ENCODE measurements at regions not wholly inside any gene's neighbourhood (a gene's known extent, or its start where the extent isn't known, plus 50 kb on each side); places are given as distances from the start of the nearest gene placed in this dataset.

DNA sequence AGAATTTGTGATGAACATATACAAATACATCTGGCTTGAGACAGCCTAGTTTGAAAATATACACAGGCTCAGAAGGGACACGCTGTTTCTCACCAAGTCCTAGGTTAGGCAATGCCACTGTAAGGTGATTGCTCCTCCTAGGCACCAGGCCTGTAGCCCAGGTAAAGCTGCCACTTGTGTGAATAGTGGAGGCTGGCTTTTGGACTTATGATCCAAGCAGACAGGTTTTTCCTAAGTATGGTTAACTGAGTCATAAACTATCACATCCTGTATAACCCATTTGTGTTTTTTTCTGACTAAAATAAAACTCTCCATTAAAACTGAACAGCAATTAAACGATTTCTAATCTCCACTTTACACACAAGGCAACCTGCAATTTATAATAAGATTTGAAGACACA is 81.0 kb downstream of the SEMA4F start:
- DNase-seq = no peak

DNA sequence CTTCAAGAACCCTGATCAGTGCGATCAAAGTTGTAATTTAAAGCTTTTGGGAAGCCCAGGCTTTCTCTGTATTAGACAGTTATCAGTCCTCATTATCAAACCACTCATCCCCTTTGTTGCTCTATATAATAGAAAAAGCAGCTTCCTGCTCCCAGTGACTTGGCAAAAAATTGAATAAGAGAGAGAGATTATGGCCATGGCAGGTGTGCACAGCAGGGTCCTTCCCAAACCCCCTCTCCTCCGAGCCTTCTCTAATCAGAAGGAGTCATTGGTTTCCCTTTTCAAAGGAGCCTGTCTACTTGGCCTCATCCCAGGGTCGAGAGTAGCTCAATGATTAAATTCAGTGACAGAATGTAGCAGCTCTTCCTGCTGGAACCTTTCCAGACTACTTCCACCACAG is 81.5 kb downstream of the SEMA4F start:
- DNase-seq = no peak

DNA sequence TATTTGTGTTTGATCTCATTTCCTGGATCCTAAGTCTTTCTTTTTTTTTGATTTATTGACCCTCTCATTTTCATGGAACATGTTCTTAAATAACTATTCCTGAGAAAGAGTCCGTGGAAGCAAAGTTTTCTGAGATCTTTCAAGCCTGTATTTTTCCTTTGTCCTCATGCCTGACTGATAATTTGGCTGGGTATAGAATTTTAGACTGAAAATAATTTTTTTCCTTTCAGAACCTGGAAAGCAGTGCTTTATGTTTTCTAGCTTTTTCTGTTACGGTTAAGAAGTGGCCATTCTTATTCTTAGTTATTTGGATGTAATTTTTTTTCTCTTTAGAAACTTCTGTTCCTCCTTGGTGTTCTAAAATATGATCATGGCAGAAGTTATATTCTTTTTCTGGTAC is 82.5 kb downstream of the SEMA4F start:
- no peak for DNase-seq

DNA sequence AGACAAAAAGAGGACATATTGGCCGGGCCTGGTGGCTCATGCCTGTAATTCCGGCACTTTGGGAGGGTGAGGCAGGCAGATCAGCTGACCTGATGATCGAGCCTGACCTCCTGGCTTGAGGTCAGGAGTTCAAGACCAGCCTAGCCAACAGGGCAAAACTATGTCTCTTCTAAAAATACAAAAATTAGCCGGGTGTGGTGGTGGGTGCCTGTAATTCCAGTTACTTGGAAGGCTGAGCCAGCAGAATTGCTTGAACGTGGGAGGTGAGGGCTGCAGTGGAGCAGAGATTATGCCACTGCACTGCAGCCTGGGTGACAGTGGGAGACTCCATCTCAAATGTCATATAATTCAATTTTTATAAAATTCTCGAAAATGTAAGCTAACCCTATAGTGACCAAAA is 84.5 kb downstream of the SEMA4F start:
- DNase-seq = no peak

DNA sequence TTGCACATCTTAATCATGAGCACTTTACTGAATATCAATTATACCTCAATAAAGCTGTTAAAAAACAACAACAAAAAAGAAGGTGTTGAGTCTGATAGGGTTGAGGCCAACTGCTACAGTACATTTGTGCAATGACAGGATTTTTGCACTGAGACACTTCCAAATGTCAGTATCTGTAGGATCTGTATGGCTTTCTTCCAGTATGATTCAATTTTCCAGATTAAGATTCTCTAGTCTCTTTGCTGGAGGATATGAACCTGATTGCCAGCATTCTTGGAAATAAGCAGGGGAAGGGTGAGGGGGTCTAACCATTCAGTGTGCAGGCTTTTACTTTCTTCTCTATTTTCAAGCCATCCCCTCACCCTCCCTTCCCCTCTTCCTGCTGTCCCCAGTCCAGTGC is 85.1 kb downstream of the SEMA4F start:
- no peak for DNase-seq

DNA sequence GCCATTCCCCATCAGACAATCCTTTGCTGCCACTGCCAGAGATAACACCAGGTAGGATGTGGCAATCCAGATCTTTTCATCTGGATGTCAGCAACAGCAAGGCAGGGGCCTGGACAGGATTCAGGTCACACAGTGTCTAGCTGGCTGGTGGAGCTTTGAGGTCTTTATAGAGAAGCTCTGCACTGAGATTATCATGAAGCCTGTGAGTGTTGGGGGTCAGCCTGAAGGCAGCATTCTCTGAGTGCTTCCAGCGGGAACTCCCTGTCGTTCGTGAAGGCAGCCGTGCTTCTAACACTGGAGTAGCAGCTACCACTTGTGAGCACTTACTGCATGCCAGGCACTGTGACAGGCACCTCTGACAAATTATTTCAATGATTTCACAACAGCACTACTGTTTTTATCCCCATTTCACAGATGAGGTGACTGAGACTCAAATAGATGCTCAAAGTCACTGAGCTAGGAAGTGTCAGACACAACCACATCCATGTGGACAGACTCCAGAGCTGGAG is 85.7 kb downstream of the SEMA4F start:
- no peak for DNase-seq

DNA sequence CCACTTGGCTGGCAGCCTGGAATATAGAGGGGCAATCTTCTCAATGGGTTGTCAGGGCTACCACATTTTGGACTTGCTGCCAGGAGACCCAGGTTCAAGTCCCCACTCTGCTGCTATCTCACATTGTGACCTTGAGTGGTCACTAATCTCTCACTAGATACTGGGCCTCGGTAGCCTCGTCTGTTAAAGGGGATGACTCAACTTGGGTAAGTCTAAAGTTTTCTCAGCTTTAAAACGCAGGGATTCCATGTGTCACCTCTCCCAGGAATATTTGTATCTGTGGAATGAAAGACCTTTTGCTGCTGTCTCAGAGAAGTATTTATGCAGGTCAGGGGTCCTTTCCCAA is 86.3 kb downstream of the SEMA4F start:
- DNase-seq = no peak

DNA sequence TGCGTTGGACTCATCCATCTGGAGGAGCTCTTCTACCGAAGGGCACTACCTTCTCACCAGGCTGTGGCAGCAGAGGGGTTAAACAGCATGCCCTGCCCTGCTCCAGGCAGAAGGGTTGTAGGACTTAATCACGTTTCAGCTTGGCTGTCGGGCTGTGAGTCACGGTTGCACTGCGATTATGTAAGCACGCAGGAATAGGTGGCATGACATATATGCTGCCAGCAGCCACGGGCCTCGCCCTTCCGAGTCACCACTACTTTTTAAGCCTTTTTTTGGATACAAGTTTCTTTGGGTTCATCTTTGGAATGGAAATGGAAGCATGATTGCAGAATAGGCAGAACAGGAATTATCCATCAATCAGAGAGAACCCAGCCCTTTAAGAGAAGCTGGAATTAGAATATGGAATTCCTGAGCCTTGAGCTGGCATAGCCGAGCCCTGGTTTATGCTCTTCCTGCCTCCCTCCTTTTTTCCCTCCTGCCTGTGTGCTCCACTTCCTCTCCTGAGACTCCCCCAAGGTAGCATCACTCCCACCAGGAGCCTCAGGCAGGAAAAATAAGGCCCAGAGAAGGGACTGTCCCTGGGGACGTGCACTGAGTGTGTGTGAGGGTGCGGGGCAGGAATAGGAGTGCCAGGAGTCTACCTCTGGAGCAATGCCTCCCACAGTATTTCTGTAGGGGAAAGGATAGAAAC is 86.8 kb downstream of the SEMA4F start:
- no peak for DNase-seq

DNA sequence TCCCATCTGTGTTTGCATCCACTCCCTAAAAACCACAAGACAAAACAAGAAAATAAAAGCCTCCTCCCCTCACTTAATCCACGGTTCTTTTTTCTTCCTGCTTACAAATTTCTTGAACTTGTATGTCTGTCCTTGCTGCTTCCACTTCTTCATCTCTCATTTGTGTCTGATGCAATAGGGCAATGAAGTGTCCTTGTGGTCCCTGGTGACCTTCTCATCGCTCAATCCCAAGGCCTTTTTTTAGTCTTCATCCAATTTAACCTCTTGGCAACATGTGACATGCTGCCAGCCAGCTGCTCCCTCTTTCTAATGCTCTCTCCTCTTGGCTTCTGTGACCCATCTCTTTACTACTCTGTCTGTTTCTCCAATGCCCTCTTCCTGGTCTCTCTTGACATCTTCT is 87.6 kb downstream of the SEMA4F start:
- no peak for DNase-seq

DNA sequence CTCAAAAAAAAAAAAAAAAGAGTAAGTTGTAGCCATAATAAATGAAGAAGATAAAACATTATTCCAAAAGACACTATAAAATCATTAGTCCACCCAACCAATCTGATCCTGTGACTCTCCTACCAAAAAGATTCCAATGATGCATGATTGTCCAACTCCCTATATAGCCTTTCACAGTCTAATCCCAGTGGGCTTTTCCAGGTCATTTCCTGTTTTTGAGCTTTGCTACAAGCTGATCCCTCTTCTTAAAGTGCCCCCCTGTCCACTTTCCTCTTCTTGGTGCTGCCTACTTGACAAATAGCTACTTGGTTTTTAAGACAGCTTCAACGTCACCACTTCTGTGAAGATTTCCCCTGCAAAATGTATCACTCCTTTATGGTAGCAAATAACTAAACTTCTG is 88.4 kb downstream of the SEMA4F start:
- no peak for DNase-seq

DNA sequence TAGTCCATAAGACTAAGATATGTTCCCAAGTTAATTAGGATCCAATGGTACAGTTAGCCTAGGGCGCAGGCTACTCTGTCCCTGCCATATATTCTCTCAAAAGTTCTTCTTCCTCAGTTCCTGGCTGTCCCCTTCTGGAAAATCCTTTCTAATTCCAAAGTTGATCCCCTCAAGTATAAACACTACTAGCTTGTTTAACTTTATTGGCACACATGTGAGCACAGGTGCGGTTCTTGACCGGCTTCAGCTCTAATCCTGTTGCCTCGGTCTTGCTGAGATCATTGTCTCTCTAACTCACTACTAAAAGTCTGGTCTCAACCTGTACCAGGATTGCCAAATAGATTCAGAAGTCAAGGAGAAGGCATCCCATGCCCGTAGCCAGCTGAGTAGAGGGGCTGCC is 89.0 kb downstream of the SEMA4F start:
- DNase-seq = no peak

DNA sequence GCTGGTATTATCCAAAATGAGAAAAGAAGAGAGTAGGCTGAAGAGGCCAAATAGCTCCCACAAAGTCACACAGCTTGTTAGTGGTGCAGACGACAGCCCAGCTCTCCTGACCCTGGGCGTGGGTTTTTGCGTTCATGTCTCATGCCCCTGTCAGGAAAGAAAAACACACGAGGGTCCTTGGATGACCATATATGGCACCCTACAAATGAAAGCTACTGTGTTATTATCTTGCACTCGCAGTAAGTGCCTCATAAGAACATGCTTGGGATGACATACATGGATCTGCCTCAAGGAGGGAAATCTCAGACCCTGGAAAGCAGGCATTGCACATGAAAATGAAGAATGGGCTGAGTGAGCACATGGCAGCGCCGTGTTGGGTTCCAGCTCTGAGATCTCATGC is 89.7 kb downstream of the SEMA4F start:
- no peak for DNase-seq

DNA sequence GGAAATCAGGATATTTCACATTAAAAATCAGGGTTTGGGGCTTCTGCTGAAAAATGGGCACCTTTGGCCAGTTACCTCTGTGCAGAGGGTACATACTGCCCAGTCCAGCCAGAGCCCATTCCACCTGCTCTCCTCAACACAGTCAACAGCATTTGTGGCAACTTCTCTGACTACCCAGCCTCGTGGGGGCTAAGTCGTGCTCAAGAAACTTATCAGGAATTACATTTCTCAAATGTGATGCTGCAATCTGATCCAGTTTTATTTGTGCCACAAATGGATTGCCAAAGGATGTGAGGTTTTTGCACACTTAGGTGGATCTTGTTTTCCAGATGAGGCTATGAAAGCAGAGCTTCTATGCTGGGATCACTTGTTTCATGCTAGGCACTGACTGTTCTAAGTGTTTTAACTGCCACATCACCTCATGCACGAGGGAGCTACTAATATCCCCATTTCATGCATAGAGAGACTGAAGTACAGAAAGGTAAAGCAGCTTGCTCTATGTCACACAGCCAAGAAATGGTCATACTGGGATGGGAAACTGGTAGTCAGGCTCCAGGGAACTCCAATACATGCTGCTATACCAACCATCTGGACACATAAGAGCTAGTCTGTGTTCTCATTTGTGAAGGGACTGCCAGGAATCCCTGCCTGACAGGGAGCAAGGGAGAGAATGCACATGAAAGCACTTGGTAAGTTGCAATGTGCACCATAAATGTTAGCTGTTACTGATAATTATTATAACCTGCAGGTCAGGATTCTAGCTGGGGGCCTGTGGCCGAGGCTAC is 89.0 kb upstream of the HK2 start:
- no peak for DNase-seq

DNA sequence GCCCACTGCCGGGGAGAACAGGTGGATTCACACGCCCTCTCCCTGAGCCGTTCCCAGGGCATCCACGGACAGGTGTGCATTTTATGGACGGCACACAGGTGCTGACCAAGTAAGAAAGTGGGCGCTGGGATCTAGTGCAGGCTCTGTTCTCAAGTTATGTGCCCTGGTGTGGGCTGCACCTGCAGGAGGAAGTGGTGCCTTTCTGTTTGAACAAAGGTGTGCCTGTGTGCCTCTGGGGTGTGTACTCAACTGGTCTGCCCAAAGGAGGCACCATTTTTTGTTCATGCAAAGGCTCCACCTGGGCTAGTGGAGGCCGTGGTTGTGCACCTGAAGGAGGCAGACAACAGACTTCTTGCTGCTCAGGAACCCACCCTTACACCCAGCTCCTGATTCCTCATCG is 88.2 kb upstream of the HK2 start:
- no peak for DNase-seq

DNA sequence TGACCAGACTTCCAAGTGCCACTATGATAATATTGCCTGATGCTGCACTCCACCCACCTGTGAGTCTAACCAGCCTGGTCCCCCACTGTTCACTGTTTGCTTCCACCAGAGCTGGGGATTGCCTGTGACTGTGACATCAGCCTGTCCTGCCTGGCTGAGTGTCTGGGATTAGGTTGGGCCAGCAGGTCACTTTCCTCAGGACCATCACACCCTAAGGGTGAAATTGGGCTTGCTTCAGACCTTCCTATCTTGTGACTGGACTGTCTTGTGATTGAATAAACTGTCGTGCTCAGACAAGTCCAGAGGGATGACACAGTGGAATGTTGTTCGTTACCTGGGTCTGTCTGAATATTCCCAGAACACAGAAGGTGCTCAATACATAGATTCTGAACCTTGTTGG is 87.4 kb upstream of the HK2 start:
- DNase-seq = no peak

DNA sequence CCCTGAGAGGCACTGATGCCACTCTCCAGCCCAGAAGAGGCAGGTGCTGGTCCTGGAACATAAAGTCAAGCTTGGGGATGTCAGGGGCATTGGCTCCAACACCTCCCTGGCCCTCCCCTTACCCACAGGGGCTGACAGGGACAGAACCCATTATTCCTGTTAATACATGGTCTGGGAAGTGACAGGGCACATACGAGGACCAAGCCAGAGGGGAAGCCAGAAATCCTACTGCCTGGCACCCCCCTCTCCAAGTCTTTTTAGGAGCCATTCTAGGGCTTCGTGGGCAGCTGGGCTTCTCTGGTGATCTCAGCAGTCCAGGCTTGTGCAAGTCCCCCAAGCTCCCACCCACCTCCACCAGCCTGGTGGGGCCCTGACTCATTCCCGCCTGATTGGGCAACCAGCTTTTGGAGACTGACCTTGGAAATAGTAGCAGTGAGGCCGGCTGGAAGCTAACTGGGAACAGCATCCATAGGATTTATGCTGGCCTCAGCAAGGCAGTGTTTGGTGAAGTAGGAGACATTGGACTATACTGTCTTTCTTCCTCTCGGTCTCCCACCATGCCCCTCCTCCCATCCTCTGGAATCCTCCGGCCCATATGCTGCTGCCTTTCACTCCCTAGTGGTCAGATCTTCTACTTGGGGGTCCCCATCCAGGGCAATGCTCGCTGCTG is 86.4 kb upstream of the HK2 start:
- DNase-seq = no peak

DNA sequence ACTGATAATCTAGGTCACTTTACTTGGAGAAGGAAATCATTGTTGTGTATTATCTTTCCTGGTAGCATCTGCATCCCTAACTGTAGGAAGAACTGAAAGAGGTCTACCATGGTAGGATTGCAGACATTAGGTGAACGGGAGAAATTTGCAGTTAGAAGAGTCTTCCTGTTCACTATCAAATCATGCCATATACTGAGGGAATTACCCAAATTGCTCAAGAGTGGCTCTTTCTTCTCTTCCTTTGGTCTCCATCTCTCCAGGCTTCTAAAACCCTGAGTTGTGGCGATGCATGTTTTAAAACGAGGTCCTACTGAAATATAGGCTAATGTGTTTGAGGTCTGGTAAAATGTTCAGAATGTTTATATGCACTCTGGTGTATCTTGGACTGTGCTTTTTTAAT is 85.3 kb upstream of the HK2 start:
- no peak for DNase-seq

DNA sequence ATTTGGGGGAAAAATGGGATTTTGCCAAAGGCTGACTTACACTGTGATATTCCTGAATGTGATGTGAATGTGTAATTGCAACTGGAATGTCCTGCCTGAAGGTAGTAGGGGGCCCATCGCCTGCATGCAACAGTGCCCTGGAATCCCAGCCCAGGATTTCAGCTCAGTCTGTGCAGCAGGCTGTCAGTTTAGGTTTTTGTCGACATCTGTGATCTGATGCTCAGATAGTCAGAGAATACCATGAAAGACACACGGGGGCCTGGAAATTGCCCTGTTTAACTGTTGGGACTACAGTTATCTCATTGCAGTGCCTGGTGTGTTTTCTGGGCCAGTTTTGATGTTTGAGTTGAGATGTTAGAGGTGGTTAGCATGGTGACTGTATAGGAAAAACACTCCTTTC is 84.5 kb upstream of the HK2 start:
- DNase-seq = no peak

DNA sequence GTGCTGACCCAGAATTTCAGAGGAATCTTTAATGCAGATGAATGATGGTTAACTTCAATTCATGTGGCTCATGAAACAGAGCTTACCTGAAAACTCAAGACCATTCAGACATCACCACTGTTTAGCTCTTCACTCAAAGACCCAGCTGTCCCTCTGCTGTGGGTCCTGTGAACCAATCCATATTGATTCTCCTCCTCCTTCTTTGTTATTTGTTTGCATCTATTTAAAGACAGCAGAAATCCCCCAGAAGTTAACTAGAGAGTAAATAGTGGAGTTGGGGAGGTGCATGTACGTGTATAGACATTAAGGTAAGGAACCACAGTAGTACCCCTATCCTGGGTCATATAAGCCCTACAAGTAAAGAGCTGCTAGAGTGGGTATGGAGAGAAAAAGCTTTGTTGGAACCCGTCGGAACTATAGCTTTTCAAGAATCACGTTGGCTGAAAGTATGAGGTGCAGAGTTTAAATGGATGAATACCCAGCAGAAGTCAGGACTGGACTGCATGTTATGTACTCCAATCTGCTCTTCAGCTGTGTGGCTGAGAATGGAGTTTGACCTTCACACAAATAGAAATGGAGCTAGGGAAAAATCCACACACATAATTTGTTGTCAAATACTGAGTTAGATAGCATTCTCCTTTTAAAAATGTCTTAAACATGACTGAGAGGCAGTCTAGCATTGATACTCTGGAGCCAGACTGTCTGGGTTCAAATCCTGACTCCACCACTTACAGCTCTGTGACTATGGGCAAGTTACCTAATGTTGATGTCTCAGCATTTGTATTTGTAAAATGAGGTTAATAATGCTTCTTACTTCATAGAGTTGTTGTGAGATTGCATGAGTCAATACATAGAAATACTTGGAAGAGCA is 81.7 kb upstream of the HK2 start:
- no peak for DNase-seq

DNA sequence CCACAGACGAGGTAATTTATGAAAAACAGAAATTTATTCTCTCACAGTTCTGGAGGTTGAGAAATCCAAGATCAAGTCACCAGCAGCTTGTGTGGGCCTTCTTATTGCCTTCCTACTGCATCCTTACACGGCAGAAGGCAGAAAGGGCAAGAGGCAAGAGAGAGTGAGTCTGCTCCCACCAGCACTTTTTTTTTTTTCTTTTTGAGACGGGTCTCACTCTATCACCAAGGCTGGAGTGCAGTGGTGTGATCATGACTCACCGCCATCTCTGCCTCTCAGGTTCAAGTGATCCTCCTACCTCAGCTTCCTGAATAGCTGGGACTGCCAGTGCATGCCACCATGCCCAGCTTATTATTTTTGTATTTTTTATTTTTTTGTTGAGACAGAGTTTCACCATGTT is 78.5 kb upstream of the HK2 start:
- no peak for DNase-seq

DNA sequence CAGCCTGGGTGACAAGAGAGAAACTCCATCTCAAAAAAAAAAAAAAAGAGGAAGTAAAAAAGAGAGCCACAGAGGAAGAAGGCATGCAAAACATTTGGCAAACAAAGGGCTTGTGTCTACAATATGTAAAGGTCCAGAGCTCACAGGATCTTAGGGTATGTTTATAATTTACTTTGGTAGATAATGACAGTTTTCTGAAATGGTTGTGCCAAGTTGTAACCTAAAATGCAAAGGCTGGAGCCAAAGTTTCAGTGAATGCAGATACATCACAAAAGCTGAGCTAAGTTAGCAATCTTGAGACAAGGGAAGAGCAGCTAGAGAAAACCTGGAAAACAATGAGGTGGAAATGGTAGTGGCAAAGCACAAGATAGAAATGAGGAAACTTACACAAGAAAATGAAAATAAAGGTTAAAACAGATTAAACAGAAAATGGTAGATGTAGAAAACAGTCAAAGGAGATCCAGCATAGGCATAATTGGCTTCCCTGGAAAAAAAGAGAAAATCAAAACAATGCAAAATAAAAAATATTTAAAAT is 77.5 kb upstream of the HK2 start:
- no peak for DNase-seq

DNA sequence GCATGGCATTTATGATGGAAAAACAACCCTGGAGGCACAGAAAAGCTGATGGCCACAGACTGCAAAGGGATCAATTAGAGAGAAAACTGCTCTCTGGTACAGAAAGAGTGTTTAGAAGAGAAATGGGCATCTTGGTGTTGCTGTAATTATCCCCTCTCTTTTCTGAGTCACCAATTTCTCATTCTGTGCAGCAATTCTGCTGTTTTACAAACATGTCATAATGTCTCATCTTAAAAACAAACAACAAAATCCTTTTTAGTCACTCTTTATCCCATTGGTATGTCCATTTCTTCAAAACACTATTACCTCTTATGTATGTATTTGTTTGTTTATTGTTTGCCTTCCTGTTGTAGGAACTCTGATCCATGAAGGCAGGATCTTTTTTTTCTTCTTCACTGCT is 73.9 kb upstream of the HK2 start:
- no peak for DNase-seq

Measured in GDM1 (cell line).